HG02623 (cell line): ENCODE measurements at regions not wholly inside any gene's neighbourhood (a gene's known extent, or its start where the extent isn't known, plus 50 kb on each side); places are given as distances from the start of the nearest gene placed in this dataset.
"Not testable (repeated sequence)": the region's sequence is repeated elsewhere in the genome, so short reads cannot be mapped to it uniquely, and the experiment has no call there.

Source experiments
- ATAC-seq: cut with Tn5 transposase; IDR thresholded peaks from one replicate; pipeline ENCODE4 v1.9.1; 2021; ENCODE audit warnings: moderate library complexity; ENCODE audit not compliant: unreplicated experiment

- no peak for ATAC-seq
Measured at GRCh38 chr13:83825676-83826075, 56.6 kb downstream of the SLITRK1 start.

- no peak for ATAC-seq
Measured at GRCh38 chr13:83824560-83824959, 57.7 kb downstream of the SLITRK1 start.

GRCh38 chr13:83824120-83824519 is 58.2 kb downstream of the SLITRK1 start:
- ATAC-seq = no peak

GRCh38 chr13:83819611-83820010 is 62.7 kb downstream of the SLITRK1 start:
- ATAC-seq = no peak

GRCh38 chr13:83819156-83819555 is 63.1 kb downstream of the SLITRK1 start:
- ATAC-seq = no peak

- no peak for ATAC-seq
Measured at GRCh38 chr13:83816081-83816480, 66.2 kb downstream of the SLITRK1 start.

- no peak for ATAC-seq
Measured at GRCh38 chr13:83815598-83815997, 66.7 kb downstream of the SLITRK1 start.

- ATAC-seq = no peak
Measured at GRCh38 chr13:83810136-83810535, 72.1 kb downstream of the SLITRK1 start.

GRCh38 chr13:83804356-83804962 is 77.8 kb downstream of the SLITRK1 start:
- no peak for ATAC-seq

GRCh38 chr13:83798731-83799130 is 83.5 kb downstream of the SLITRK1 start:
- no peak for ATAC-seq

GRCh38 chr13:83796364-83796763 is 85.9 kb downstream of the SLITRK1 start:
- ATAC-seq = no peak

GRCh38 chr13:83794583-83794982 is 87.7 kb downstream of the SLITRK1 start:
- ATAC-seq = no peak

- peak; percentile 73 for ATAC-seq
Measured at GRCh38 chr13:83780227-83780626, 102.0 kb downstream of the SLITRK1 start.

- ATAC-seq = no peak
Measured at GRCh38 chr13:83773961-83774360, 108.3 kb downstream of the SLITRK1 start.

- no peak for ATAC-seq
Measured at GRCh38 chr13:83765796-83766195, 116.5 kb downstream of the SLITRK1 start.

- ATAC-seq = no peak
Measured at GRCh38 chr13:83761631-83762030, 120.6 kb downstream of the SLITRK1 start.

GRCh38 chr13:83755210-83755609 is 127.1 kb downstream of the SLITRK1 start:
- ATAC-seq = not testable (repeated sequence)

GRCh38 chr13:83753912-83754624 is 128.2 kb downstream of the SLITRK1 start:
- no peak for ATAC-seq

- ATAC-seq = no peak
Measured at GRCh38 chr13:83752141-83752540, 130.1 kb downstream of the SLITRK1 start.

GRCh38 chr13:83740622-83741021 is 141.7 kb downstream of the SLITRK1 start:
- no peak for ATAC-seq

GRCh38 chr13:83738407-83738806 is 143.9 kb downstream of the SLITRK1 start:
- no peak for ATAC-seq

GRCh38 chr13:83733293-83733692 is 149.0 kb downstream of the SLITRK1 start:
- ATAC-seq = no peak

GRCh38 chr13:83732755-83733154 is 149.5 kb downstream of the SLITRK1 start:
- no peak for ATAC-seq
